OCI-LY1 (cell line): ENCODE measurements at regions not wholly inside any gene's neighbourhood (a gene's known extent, or its start where the extent isn't known, plus 50 kb on each side); places are given as distances from the start of the nearest gene placed in this dataset.

Source experiments
- H2AFZ ChIP-seq: fragments of 200-600 bp; sonication (generic), shearing (Covaris generic); 2 replicates; pipeline ENCODE4 v1.6.0; 2014; ENCODE audit warnings: antibody characterized with exemption, mild to moderate bottlenecking, low read length
- H3F3A ChIP-seq: fragments of 200-600 bp; sonication (generic), shearing (Covaris generic); 2 replicates; pipeline ENCODE4 v1.6.0; 2014; ENCODE audit warnings: mild to moderate bottlenecking, antibody characterized with exemption, low read length, moderate library complexity; ENCODE audit not compliant: insufficient read depth
- H3K27ac ChIP-seq: fragments of 200-600 bp; sonication (generic); 2 replicates; pipeline ENCODE4 v1.5.1; 2014; ENCODE audit warnings: low read length, mixed run types, mild to moderate bottlenecking, low read depth; ENCODE audit not compliant: poor library complexity, severe bottlenecking
- H3K27me3 ChIP-seq: fragments of 200-600 bp; sonication (generic); 2 replicates; pipeline ENCODE4 v1.6.0; 2014; ENCODE audit warnings: antibody characterized with exemption, mild to moderate bottlenecking, low read length, moderate library complexity; ENCODE audit not compliant: insufficient read depth
- H3K36me3 ChIP-seq: fragments of 200-600 bp; sonication (generic); 2 replicates; pipeline ENCODE4 v1.6.1; 2014; ENCODE audit warnings: mild to moderate bottlenecking, antibody characterized with exemption, low read length, moderate library complexity, mixed read lengths; ENCODE audit not compliant: insufficient read depth
- H3K4me1 ChIP-seq: fragments of 200-600 bp; sonication (generic); 2 replicates; pipeline ENCODE4 v1.5.1; 2014; ENCODE audit warnings: mild to moderate bottlenecking, low read length, moderate library complexity; ENCODE audit not compliant: insufficient read depth, severe bottlenecking
- H3K4me2 ChIP-seq: fragments of 200-600 bp; sonication (generic), shearing (Covaris generic); 2 replicates; pipeline ENCODE4 v1.6.1; 2014; ENCODE audit warnings: low read length
- H3K4me3 ChIP-seq: fragments of 200-600 bp; sonication (generic); 2 replicates; pipeline ENCODE4 v1.5.1; 2014; ENCODE audit warnings: low read length, low read depth, mild to moderate bottlenecking, mixed read lengths; ENCODE audit not compliant: poor library complexity, severe bottlenecking
- H3K79me2 ChIP-seq: fragments of 200-600 bp; shearing (Covaris generic); 2 replicates; pipeline ENCODE4 v1.6.1; 2016; ENCODE audit warnings: mixed run types, low read length, mixed read lengths; ENCODE audit not compliant: insufficient read depth
- H3K9ac ChIP-seq: fragments of 200-600 bp; sonication (generic), shearing (Covaris generic); 2 replicates; pipeline ENCODE4 v1.6.1; 2014; ENCODE audit warnings: mild to moderate bottlenecking, low read length, mixed read lengths
- H3K9me2 ChIP-seq: fragments of 200-600 bp; sonication (generic), shearing (Covaris generic); 2 replicates; pipeline ENCODE4 v1.6.1; 2014; ENCODE audit warnings: low read depth, mild to moderate bottlenecking, low read length, mixed read lengths
- H3K9me3 ChIP-seq: fragments of 200-600 bp; shearing (Covaris generic); 2 replicates; pipeline ENCODE4 v1.6.1; 2014; ENCODE audit warnings: low read length, mixed read lengths
- H4K20me1 ChIP-seq: fragments of 200-600 bp; sonication (generic), shearing (Covaris generic); 2 replicates; pipeline ENCODE4 v1.6.0; 2016; ENCODE audit warnings: mild to moderate bottlenecking, low read length; ENCODE audit not compliant: insufficient read depth
- CTCF ChIP-seq: fragments of 200-600 bp; sonication (generic), shearing (Covaris generic); IDR thresholded peaks from 2 replicates; pipeline ENCODE4 v1.5.1; 2017; ENCODE audit warnings: mild to moderate bottlenecking, antibody characterized with exemption, low read length, moderate library complexity, mixed read lengths
- EZH2 ChIP-seq: fragments of 200-600 bp; sonication (generic), shearing (Covaris generic); IDR thresholded peaks from 2 replicates; pipeline ENCODE4 v1.8.0; 2017; ENCODE audit warnings: borderline replicate concordance, mixed run types, mild to moderate bottlenecking, antibody characterized with exemption, low read length, moderate library complexity, mixed read lengths

- H3K27ac ChIP-seq, result no peak overlapping the region
- no peaks in the 10 kb centered on the region for H4K20me1 ChIP-seq
- H3F3A ChIP-seq, result no peaks in the 10 kb centered on the region
- no peaks in the 10 kb centered on the region for H3K27me3 ChIP-seq
- no peaks in the 10 kb centered on the region for H3K79me2 ChIP-seq
- H3K9ac ChIP-seq, result no peak overlapping the region
- no peaks in the 10 kb centered on the region for H3K9me2 ChIP-seq
- H2AFZ ChIP-seq, result no peak overlapping the region
- no peak overlapping the region for H3K4me3 ChIP-seq
- H3K9me3 ChIP-seq, result no peaks in the 10 kb centered on the region
- no peaks in the 10 kb centered on the region for H3K4me1 ChIP-seq
- no peaks in the 10 kb centered on the region for H3K36me3 ChIP-seq
- TF ChIP-seq CTCF (no peak), EZH2 (no peak)
- no peak overlapping the region for H3K4me2 ChIP-seq
Measured at GRCh38 chr18:73296686-73297085, 428.9 kb upstream of the NETO1 start.

- H3K4me1 ChIP-seq, result no peaks in the 10 kb centered on the region
- no peaks in the 10 kb centered on the region for H3K79me2 ChIP-seq
- no peak overlapping the region for H3K27ac ChIP-seq
- no peaks in the 10 kb centered on the region for H3F3A ChIP-seq
- no peak overlapping the region for H3K4me3 ChIP-seq
- no peak overlapping the region for H3K4me2 ChIP-seq
- no peaks in the 10 kb centered on the region for H3K36me3 ChIP-seq
- H4K20me1 ChIP-seq, result no peaks in the 10 kb centered on the region
- H3K27me3 ChIP-seq, result no peaks in the 10 kb centered on the region
- H3K9me2 ChIP-seq, result no peaks in the 10 kb centered on the region
- TF ChIP-seq EZH2, result no peak
- no peak for TF ChIP-seq CTCF
- H2AFZ ChIP-seq, result no peak overlapping the region
- H3K9me3 ChIP-seq, result no peaks in the 10 kb centered on the region
- no peak overlapping the region for H3K9ac ChIP-seq
Measured at GRCh38 chr18:73292156-73292555, 424.4 kb upstream of the NETO1 start.

- Histone ChIP-seq H3K9me3 (no peaks in the 10 kb centered on the region), H3F3A (no peaks in the 10 kb centered on the region), H3K4me2 (no peak overlapping the region), H3K4me1 (no peaks in the 10 kb centered on the region), H3K79me2 (no peaks in the 10 kb centered on the region), H3K27ac (no peak overlapping the region), H2AFZ (no peak overlapping the region), H3K9ac (no peak overlapping the region), H3K36me3 (no peaks in the 10 kb centered on the region), H3K4me3 (no peak overlapping the region), H3K27me3 (no peaks in the 10 kb centered on the region), H3K9me2 (no peaks in the 10 kb centered on the region), H4K20me1 (no peaks in the 10 kb centered on the region)
- TF ChIP-seq CTCF (no peak), EZH2 (no peak)
Measured at GRCh38 chr18:73288813-73289212, 421.0 kb upstream of the NETO1 start.
